NOMO-1 (cell line): ENCODE measurements at regions not wholly inside any gene's neighbourhood (a gene's known extent, or its start where the extent isn't known, plus 50 kb on each side); places are given as distances from the start of the nearest gene placed in this dataset.
"Not testable (repeated sequence)": the region's sequence is repeated elsewhere in the genome, so short reads cannot be mapped to it uniquely, and the experiment has no call there.

ENCODE experiments used
- DNase-seq, 2 experiments: peaks; one replicate each; lab custom pipeline; 2025; ENCODE audit not compliant: unreplicated experiment in 2 of 2; lab: John Stamatoyannopoulos, UW

DNA sequence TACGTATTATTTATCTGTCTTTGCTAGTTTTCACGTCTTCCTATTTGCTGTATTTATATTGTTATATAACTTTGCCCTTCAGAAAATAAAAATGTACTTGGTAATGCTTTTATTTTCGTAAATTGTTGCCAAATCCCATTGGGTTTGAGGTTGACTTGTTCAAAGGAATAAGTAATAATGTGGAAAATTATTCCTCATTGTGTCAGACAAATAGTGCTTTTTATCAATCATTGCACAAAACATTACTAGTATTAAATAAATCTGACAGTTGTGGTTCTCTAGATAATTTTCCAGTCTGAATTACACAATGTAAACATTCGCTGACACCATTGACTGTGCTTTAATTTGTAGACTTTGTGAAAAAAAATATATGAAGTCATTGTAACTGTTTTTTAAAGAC lies 798.3 kb upstream of the TMEFF2 start:
- no peak for DNase-seq

DNA sequence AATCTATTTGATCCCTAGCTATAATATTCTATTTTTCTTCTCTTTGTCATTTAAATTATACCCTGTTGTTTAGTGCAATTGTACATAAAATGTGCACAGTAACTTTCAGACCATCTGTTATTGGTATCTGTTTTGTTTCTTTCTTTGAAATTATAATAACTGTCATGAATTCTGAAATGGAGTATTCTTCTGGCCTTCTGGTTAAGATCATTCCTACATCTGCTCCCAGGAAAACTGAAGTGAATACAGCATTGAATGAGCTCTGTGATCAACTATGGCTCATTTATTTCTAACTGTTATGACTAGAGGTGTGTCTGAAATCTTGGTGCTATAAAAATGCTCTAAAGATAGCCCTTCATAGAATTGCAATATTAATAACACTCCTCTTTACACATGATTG lies 788.4 kb upstream of the TMEFF2 start:
- DNase-seq, result no peak

DNA sequence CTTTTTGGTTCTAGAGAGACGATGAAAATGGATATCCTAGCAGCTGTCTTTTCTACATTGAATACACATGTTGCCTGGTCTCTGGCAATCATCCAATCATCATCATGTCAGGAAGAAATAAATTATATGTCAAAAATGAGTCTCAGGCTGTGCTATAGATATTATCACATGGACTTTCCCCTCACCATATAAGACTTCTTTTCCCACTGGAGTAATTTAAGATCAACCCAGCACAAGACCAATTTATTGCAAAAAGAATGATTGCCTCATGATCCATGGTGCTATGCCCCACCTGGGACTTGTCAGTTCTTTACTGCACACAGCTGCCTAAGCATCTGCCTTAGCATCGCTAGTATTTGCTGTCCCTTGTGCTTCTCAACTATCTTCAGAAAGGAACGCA lies 783.7 kb upstream of the TMEFF2 start:
- DNase-seq, result no peak

DNA sequence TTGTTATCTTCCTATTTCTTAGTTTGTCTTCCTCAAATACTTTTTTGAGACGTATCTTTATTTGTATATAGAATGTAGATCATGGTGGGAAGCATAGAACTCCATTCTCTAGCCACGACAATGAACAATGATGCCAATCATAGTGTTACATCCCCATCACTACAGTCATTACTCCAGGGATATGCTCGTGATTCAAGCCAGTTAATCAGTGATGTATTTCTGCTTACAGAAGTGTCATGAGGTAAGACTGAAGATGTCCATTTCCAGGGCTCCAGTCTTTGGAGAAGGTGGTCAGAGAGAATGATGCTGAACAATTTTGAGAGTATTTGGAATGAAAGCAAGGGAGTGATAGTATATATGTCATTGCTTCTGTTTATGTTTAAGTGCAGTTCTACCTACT lies 777.2 kb upstream of the TMEFF2 start:
- no peak for DNase-seq

DNA sequence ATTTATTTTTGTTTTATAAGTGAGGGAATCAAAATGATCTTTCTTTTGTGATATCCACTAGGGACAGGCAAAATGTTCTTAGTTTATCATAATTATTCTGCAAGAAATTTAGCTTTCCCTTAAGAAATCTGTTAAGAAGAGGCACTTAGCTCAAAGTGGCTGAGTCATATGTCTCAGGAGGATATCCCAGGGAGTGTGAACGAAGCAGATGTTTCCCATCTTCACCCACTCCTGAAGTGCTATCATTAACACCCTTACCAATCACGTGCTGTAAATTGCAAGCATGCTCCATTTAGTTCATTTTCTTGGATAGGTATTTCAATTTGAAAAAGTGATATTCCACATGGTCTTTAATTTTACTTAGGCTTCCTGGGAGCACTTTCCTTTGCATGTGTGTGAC lies 774.3 kb upstream of the TMEFF2 start:
- no peak for DNase-seq

DNA sequence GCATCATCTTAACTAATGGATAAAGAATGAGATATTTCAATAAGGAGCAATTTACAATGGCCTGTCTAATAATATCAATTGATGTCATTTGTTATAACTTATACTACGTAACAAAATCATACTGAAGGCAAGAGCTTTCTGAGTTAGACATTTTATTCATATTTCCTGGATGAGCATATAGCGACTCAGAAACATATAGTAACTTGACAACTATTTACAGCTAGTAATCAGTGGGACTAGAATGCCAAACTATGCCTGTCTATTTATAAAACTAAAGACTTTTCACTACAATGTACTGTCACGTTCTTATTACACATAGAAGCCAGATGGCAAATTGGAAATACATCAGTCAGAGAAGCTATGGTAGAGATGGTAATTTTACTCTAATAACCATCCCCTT lies 766.2 kb upstream of the TMEFF2 start:
- DNase-seq, result no peak

DNA sequence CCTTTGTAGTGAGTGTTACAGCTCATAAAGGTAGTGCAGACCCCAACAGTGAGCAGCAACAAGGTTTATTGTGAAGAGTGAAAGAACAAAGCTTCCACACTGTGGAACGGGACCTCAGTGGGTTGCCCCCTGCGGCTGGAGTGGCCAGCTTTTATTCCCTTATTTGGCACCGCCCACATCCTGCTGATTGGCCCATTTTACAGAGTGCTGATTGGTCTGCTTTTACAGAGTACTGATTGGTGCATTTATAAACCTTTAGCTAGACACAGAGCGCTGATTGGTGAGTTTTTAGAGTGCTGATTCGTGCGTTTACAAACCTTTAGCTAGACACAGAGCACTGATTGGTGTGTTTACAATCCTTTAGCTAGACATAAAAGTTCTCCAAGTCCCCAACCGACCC lies 763.9 kb upstream of the TMEFF2 start:
- DNase-seq, result not testable (repeated sequence)

DNA sequence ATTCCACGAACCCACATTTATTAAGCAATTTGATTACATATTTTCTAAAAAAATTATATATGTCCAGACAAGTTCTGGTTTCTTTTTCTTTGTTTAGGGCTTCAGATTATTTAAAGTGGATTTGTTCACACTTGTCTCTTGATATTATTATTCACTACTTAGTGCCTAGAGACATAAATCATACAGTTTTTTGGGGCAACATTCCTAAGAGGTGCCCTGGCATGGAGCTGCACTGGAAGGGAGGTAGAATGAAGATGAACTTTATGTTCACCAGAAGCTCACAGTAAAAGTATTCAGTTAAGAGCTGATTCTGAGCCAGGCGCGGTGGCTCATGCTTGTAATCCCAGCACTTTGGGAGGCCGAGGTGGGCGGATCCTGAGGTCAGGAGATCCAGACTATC lies 762.7 kb upstream of the TMEFF2 start:
- DNase-seq, result no peak

DNA sequence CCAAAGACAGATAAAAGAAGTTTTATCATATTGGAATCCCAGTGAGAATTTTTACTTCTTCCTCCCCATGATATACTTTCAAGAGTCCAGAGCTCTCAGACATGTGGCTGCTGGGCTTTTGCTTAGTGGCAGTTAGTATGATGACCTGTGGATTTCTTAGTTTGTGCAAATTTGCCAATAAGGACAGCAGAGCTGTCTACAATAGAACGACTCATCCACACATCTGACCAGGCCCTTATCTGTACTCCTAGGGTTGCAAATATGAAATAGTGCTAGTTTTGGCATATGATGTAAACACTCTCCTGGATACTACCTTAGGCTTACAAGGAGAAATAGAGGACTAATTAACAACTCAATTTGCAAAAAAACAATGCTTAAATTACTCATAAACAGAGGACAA lies 758.4 kb upstream of the TMEFF2 start:
- no peak for DNase-seq

DNA sequence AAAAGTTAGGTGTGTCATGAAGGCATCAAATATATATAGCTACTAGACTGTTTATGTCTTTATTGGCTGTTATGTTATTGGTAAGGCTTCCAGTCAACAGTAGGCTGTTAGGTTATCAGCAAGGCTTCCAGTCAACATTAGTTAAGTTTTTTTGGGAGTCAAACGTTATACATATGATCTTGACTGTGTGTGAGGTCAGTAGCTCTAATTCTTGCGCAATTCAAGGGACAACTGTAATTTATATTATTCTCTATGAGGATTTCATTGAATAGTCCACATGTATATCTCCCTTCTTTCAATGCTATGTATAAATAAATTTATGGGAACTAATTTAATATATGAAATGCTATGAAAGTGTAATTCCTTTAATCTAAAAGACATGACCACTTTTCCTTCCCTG lies 757.5 kb upstream of the TMEFF2 start:
- no peak for DNase-seq

DNA sequence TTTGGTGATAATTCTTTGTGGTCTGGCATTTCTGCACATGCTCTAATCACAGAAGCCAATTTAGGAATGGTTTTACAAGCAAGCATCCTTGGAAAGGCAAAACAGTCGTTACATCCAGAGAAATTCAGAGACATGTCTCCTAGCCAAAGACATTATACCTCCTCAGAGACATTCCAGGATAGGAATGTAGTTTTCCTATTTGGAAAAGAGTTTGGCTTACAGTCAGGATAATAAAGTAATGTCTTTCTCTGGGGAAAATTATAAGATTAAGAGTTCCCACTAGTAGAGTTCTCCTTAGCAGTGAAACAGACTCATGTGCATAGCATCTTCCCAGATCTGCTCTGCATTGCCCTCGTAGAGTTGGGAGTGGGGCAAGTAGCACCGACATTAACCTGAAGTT lies 753.6 kb upstream of the TMEFF2 start:
- no peak for DNase-seq

DNA sequence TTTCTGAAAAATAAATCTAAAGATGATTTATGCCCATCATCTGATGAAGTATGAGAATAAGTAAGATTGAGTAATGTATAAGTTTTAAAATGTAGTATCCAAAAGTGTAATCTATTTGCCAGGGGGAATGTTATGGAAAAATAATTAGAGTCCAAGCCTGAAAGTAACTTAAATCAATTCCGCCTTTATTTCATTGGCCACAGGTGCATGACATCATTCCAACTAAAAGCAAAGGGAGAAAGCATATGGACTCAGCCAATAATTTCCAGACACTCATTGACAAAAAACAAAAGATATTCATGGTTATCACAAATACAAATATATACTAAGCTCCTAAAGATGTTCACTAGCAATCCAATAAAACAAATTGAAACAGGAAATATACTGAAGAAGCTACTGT lies 752.6 kb upstream of the TMEFF2 start:
- DNase-seq, result no peak

DNA sequence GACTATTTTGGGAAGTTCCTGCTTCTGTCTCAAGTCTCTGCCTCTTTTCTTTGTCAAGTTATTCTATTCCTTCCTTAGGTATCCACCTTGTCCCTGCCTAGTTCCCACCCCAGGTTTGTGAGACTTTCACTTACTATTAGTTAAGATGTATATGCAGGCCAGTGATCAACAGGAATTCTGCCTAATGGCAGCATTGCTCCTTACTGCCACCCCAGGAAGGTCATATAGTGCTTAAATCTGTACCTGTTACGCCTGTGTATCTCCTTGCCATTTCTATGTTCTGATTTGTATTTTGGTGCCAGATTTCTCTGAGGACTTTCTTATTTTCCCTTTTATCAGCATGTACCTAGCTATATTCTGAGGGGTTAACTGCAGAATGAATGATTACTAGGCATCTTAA lies 746.0 kb upstream of the TMEFF2 start:
- no peak for DNase-seq

DNA sequence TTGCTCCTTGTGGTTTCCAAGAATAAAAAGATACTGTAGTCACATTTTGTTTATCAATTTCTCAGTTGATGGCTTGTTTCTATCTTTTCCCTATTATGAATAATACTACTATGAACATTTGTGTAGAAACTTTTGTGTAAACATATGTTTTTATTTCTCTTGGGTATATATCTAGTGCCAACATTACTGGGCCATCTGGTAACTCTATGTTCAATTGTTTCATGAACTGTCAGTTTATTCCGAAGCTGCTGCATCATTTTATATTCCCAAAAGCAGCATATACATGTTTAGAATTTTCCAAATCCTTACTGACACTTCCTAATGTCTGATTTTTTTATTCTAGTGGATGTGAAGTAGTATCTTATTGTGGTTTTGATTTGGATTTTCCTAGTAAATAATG lies 737.6 kb upstream of the TMEFF2 start:
- no peak for DNase-seq

DNA sequence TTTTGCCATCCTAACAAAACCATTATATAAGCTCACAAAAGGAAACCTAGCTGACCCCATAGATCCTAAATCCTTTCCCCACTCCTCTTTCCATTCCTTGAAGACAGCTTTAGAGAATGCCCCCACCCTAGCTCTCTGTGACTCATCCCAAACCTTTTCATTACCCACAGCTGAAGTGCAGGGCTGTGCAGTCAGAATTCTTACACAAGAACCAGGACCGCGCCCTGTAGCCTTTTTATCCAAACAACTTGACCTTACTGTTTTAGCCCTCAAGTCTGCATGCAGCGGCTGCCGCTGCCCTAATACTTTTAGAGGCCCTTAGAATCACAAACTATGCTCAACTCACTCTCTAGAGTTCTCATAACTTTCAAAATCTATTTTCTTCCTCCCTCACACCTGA lies 726.9 kb upstream of the TMEFF2 start:
- DNase-seq, result not testable (repeated sequence)

DNA sequence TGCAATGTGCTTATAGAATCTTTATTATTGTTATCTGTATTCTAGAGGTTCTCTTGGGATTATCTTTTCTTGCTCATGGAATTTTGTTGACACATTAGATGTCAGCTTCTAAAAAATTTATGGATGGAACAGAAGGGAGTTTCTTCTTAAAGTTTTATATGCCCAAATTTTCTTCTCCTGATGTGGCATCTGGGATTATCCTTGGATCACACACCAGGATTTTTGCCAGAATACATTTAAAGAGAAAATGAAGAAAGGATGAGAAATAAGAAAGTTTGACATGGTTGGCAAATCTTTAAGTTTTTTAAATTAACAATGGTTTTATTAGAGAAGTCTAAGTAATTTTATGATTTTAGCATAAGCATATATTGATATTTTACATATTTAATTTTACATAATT lies 706.7 kb upstream of the TMEFF2 start:
- no peak for DNase-seq

DNA sequence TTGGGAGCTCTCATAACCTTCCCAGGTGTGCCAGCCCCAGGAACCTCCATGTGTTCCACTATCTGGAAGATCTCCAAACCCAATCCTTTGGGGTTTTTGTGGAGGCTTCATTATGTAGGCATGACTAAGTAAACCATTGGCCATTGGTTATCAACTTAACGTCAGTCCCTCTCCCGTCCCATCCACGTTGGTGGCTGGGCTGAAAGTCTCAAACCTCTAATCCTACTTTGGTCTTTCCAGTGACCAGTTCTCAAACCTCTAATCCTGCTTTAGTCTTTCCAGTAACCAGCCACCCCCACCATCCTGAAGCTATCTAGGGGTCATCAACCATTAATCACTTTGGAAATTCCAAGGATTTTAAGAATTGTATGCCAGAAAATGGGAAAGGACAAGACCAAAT lies 704.7 kb upstream of the TMEFF2 start:
- no peak for DNase-seq

DNA sequence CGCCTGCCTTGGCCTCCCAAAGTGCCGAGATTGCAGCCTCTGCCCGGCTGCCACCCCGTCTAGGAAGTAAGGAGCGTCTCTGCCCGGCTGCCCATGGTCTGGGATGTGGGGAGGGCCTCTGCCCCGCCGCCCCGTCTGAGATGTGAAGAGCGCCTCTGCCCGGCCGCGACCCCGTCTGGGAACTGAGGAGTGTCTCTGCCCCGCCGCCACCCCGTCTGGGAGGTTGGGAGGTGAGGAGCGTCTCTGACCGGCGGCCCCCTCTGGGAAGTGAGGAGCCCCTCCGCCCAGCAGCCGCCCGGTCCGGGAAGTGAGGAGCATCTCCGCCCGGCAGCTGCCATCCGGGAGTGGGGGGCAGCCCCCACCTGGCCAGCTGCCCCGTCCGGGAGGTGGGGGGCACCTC lies 699.2 kb upstream of the TMEFF2 start:
- DNase-seq, result not testable (repeated sequence)

DNA sequence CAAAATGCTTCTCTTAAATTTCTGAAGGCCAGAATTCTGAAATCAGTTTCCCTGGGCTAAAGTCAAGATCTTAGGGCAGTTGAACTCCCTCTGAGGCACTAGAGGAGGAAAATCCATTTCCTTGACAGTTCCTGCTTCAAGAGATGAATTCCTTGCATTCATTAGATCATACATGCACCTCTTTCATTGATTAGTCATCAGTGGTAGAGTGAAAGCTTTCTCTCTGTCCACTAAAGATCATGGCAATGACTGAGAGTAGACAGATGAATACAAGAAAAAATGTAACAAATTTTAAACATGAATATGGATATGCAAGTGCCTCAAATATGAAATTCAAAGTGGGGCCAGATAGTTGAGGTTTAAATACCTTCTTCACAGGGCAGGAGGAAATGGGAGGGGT lies 693.4 kb upstream of the TMEFF2 start:
- no peak for DNase-seq

DNA sequence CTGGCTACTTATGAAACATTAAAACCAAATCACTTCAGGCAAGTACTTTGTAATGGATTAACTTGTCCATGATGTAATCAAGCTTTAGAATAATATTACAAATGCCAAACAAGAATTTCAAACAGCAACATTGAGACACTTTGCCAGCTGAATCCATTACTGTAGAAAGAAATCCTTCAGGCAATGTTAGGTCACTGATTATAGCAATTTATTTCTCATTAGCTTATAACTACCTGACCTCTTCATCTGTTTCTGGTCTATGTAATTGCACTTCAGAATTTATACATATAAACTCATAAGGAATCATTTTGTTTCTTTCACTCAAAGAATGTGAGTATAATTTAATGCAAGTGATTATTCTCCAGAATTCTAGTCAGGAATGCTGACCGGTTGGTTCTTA lies 692.6 kb upstream of the TMEFF2 start:
- DNase-seq, result no peak

DNA sequence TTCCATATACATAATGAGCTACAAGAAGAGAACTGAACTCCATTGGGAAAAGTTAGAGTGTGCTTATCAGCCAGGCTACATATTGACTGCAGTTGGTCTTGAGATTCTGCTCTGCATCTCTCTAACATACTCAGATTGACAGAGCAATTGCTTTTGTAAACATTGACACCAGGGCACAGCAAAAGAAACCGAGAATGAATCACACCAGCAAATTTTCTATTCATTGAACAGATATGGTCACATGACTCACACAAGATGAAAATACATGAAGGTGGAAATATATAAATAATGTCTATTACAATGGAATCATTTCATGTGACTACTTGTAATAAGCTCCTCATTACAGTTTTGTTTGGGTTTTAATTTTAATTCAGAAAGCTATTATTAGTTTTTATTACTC lies 691.9 kb upstream of the TMEFF2 start:
- DNase-seq, result no peak

DNA sequence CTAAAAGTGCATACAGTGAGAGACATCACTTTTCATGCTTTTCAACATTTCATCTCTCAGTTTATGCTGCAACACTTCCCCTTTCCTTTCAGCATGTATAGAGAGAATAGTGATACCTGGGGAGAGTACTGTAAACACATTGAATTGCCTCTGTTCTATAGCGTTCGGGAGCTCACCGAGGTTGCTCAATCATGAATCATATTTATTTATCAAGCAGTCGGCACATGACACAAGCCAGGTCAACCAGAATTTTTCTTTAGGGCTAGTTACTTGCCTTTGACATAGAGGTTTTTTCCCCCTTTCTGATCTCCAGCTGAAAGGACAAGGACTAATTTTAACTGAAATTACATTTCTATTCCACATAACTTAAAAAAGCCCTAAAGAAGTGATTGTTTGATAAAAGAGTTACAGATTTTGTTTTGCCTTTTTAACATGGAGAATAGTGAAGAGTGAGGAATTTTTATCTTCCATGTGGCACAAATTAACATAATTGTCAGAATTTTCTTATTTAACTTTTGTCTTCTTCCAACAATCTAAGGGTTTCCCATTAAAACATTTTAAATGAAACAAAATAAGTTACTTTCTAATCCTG lies 690.9 kb upstream of the TMEFF2 start:
- DNase-seq, result peak in 1 of 2 experiments; percentile 45

DNA sequence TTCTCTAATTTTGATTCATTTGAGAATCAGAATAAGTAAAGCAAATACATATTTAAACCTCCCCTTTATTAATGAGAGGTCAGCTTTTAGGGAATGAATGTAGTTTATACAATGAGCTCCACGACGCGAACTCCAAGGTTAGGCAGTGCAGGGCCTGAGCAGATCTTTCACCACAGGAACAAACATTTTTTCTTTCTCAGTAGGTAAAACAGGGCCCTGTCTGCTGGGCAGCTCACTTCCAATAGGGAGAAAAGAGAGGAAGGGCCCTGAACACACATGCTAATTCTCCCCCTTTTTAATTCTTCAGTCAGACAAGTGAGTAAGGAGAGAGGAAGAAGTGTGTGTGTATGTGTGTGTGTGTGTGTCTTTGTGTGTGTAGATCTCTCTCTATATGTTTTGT lies 682.4 kb upstream of the TMEFF2 start:
- no peak for DNase-seq

DNA sequence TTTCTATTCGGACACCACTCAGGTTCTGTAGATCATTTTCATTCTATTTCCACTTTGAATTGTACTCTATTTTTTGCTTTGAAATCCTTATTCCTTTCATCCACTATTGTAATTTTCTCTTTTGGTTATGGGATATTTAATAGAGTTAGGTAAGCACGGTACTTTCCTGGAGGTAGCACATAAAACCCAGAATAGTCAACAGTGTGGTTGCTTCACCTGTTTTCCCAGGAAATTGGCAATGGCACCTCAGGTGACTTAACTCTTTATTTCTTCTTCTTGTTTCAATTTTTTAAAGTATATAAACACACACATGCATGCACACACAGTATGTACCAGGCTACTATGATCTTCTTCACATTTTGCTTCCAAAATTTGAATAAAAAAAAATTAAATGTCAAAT lies 682.0 kb upstream of the TMEFF2 start:
- DNase-seq, result no peak
